NCI-H2196 treated with DMSO at 0.1 percent for 48 hours (cell line): ENCODE measurements at regions not wholly inside any gene's neighbourhood (a gene's known extent, or its start where the extent isn't known, plus 50 kb on each side); places are given as distances from the start of the nearest gene placed in this dataset.

Source experiments
- DNase-seq: peaks from one replicate; lab custom pipeline; 2025; ENCODE audit not compliant: unreplicated experiment; lab: John Stamatoyannopoulos, UW

- no peak for DNase-seq
These were observed 91.3 kb upstream of the FAM171A1 start for GRCh38 chr10:15462253-15462897.

GRCh38 chr10:15461353-15462108 is 90.4 kb upstream of the FAM171A1 start:
- DNase-seq, result no peak

- no peak for DNase-seq
These were observed 89.6 kb upstream of the FAM171A1 start for GRCh38 chr10:15460661-15461060.

GRCh38 chr10:15459218-15459617 is 88.1 kb upstream of the FAM171A1 start:
- DNase-seq, result no peak

GRCh38 chr10:15457382-15457781 is 86.3 kb upstream of the FAM171A1 start:
- DNase-seq, result no peak

GRCh38 chr10:15455456-15455855 is 84.4 kb upstream of the FAM171A1 start:
- DNase-seq, result no peak

- DNase-seq, result no peak
These were observed 82.8 kb upstream of the FAM171A1 start for GRCh38 chr10:15453926-15454325.

GRCh38 chr10:15453457-15453856 is 82.4 kb upstream of the FAM171A1 start:
- DNase-seq, result no peak

GRCh38 chr10:15452545-15452944 is 81.5 kb upstream of the FAM171A1 start:
- no peak for DNase-seq

GRCh38 chr10:15451137-15452094 is 80.3 kb upstream of the FAM171A1 start:
- no peak for DNase-seq

GRCh38 chr10:15448598-15448997 is 77.5 kb upstream of the FAM171A1 start:
- DNase-seq, result no peak

- no peak for DNase-seq
These were observed 73.9 kb upstream of the FAM171A1 start for GRCh38 chr10:15445006-15445390.

- DNase-seq, result no peak
These were observed 73.3 kb upstream of the FAM171A1 start for GRCh38 chr10:15444105-15445005.

GRCh38 chr10:15442056-15442455 is 71.0 kb upstream of the FAM171A1 start:
- no peak for DNase-seq

- DNase-seq, result no peak
These were observed 69.2 kb upstream of the FAM171A1 start for GRCh38 chr10:15440204-15440711.

GRCh38 chr10:15439341-15439842 is 68.3 kb upstream of the FAM171A1 start:
- DNase-seq, result no peak

- DNase-seq, result no peak
These were observed 65.6 kb upstream of the FAM171A1 start for GRCh38 chr10:15436696-15437095.

GRCh38 chr10:15433850-15434537 is 62.9 kb upstream of the FAM171A1 start:
- peak; percentile 13 for DNase-seq

GRCh38 chr10:15432266-15432665 is 61.2 kb upstream of the FAM171A1 start:
- no peak for DNase-seq
